Activated naive CD8-positive, alpha-beta T cell treated with anti-CD3 and anti-CD28 coated beads for 36 hours (primary cell): ENCODE measurements at regions not wholly inside any gene's neighbourhood (a gene's known extent, or its start where the extent isn't known, plus 50 kb on each side); places are given as distances from the start of the nearest gene placed in this dataset.
A peak's percentile ranks its signal among the peaks of the same experiment; 100 is the strongest.

ENCODE experiments used
- DNase-seq: peaks from one replicate; pipeline ENCODE4 v3.0.0; 2021
- H3K27ac Mint-ChIP-seq: one replicate; pipeline ENCODE4 v1.8.0; 2022; ENCODE audit warnings: mild to moderate bottlenecking, moderate library complexity, mixed read lengths
- H3K27me3 Mint-ChIP-seq: one replicate; pipeline ENCODE4 v1.8.0; 2022; ENCODE audit warnings: mild to moderate bottlenecking, mixed read lengths
- H3K36me3 Mint-ChIP-seq: one replicate; pipeline ENCODE4 v1.8.0; 2021; ENCODE audit warnings: mild to moderate bottlenecking, mixed read lengths
- H3K4me1 Mint-ChIP-seq: one replicate; pipeline ENCODE4 v1.8.0; 2021; ENCODE audit warnings: mixed read lengths
- H3K4me3 Mint-ChIP-seq: one replicate; pipeline ENCODE4 v1.8.0; 2022; ENCODE audit warnings: mild to moderate bottlenecking, moderate library complexity, mixed read lengths
- H3K9me3 Mint-ChIP-seq: one replicate; pipeline ENCODE4 v1.8.0; 2022; ENCODE audit warnings: mixed read lengths

GRCh38 chr9:20291201-20291600, 331.1 kb downstream of the MLLT3 start:
- Mint-ChIP-seq H3K27ac (no peak overlapping the region), H3K36me3 (peaks cover 2% of the 10 kb centered on the region), H3K4me3 (no peak overlapping the region), H3K9me3 (peaks cover 7% of the 10 kb centered on the region), H3K4me1 (peaks cover 2% of the 10 kb centered on the region), H3K27me3 (no peaks in the 10 kb centered on the region)
- no peak for DNase-seq

DNA sequence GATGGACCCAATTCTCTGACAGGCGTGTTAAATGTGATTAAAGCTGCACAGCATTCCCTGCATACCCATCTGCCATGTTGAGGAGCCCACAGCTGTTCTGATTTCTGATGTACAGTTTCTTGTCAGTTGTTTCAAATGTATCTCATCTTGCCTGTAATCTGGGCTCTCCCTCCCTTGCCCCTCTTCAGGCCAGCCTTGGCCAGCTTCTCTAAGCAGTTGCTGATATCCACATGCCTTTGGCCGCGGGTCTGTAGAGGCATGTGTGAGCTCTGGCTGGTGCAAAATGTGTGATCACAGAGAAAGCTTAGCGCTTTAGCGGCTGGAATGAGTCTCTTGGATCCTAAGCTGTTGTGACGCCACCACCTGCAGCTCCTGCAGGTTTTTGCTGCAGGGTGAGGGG, 332.0 kb downstream of the MLLT3 start:
- Mint-ChIP-seq H3K9me3 (peaks cover 7% of the 10 kb centered on the region), H3K27ac (no peak overlapping the region), H3K4me3 (no peak overlapping the region), H3K4me1 (peaks cover 7% of the 10 kb centered on the region), H3K27me3 (no peaks in the 10 kb centered on the region), H3K36me3 (peaks cover 2% of the 10 kb centered on the region)
- no peak for DNase-seq

DNA sequence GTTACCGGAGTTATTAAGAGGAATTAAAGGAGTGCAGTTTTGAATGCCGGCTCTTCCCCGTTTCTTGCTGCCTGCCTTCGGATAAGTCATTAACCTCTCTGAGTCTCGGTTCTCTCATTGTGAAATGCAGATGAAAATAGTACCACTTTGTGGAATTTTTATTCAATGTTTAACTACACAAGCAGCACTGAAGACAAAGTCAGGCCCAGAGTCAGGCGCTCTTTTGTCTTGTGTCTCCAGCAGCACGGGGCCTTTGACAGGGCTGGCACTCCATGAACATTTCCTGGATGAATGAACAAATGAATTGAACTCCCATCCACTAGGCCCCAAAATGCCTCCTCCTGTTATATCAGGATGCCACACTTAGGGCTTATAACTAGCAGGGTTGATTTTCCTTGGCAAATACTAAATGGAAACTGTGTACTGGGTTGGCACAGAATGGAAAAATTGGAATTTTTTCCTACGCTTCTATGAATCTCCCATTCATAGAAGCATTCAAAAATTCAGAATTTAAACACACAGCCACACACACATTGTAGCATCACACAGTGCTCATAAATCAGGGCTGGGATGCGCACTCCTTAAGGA, 332.8 kb downstream of the MLLT3 start:
- Mint-ChIP-seq H3K27me3 (no peaks in the 10 kb centered on the region), H3K27ac (no peak overlapping the region)

GRCh38 chr9:20286969-20287368, 335.3 kb downstream of the MLLT3 start:
- Mint-ChIP-seq H3K4me1 (peaks cover 7% of the 10 kb centered on the region), H3K27ac (no peak overlapping the region), H3K9me3 (peaks cover 9% of the 10 kb centered on the region), H3K27me3 (no peaks in the 10 kb centered on the region), H3K4me3 (no peak overlapping the region), H3K36me3 (peaks cover 2% of the 10 kb centered on the region)
- no peak for DNase-seq

More for the DNA sequence above, 332.8 kb downstream of the MLLT3 start:
- peaks cover 9% of the 10 kb centered on the region for H3K9me3 Mint-ChIP-seq
- peaks cover 2% of the 10 kb centered on the region for H3K36me3 Mint-ChIP-seq
- H3K4me3 Mint-ChIP-seq = no peak overlapping the region
- DNase-seq = no peak
- peaks cover 7% of the 10 kb centered on the region for H3K4me1 Mint-ChIP-seq

DNA sequence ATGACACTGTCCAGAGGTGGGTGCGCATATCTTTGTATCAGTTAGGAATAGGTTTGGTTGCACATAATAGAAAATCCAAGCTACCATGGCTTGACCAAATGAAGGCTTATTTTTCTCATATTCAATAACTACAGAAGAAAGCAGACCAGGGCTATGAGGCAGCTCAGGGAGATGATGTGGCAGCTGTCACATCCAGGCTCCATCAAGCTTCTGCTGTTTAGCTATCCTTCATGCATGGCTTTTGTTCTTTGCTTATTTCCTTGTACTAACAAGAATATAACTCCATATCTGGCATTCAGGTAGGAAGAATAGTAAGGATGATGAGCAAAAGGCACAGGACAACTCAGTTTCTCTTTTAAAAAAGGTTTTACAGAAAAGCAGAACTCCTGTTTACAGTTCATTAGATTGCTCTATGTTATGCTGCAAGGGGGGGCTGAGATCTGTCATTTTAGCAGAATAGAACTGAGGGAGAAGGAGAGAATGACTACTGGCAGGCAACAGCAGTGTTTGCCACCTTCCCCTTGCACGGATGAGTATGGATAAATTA, 336.1 kb downstream of the MLLT3 start:
- Mint-ChIP-seq H3K9me3 (peaks cover 9% of the 10 kb centered on the region), H3K27ac (no peak overlapping the region), H3K4me1 (peaks cover 7% of the 10 kb centered on the region), H3K27me3 (no peaks in the 10 kb centered on the region), H3K4me3 (no peak overlapping the region), H3K36me3 (peaks cover 2% of the 10 kb centered on the region)
- DNase-seq = no peak

DNA sequence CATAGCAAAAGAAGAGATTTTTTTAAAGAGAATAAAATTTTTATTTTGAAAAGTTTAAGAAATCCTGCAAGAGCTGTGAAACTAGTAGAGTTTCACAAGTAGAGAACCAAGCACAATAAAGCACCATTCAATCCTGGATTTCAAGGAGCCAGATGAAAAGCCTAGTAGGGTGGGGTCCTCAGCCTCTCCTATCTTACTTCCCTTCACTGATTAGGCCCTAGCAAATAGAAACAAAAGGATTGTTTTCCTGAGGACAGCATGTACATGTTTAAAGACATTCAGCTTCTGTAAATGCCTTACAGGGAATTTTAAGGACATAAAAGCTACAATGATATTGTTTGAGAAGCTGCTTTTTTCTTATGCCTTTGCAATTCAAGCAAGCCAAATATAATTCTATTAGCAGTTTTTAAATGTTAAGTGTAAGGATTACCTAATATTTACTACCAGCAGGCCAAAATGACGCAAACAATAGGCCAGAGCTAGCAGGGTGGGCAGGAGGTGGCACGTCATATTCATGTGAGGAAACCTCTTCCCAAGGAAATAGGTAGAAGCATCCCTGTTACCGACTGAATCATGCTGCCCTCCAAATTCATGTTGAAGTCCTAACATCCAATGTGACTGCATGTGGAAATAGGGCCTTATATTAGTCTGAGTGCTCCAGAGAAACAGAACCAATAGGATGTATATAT, 337.6 kb downstream of the MLLT3 start:
- no peak overlapping the region for H3K27ac Mint-ChIP-seq
- peaks cover 11% of the 10 kb centered on the region for H3K9me3 Mint-ChIP-seq
- H3K4me1 Mint-ChIP-seq = peaks cover 13% of the 10 kb centered on the region
- H3K4me3 Mint-ChIP-seq = no peak overlapping the region
- no peaks in the 10 kb centered on the region for H3K36me3 Mint-ChIP-seq
- DNase-seq = no peak
- no peaks in the 10 kb centered on the region for H3K27me3 Mint-ChIP-seq

DNA sequence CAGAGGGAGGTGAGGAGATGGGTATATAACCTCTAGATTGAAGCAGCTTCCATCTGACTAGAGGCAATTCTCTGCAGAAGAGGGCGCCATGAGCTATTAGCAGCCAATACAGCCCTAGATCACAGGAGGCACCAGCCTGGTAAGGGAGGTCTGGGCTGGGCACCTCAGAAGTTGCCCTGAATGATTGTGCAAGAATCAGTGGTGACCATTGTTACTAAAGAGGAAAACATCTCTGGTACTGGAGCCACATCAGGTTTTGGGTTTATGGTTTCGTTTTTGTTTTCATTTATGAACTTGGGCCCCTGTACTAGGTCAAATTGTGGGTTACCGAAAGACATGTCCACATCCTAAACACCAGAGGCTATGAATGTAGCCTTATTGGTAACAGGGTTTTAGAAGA, 342.0 kb downstream of the MLLT3 start:
- no peak overlapping the region for H3K4me3 Mint-ChIP-seq
- H3K9me3 Mint-ChIP-seq = peaks cover 15% of the 10 kb centered on the region
- no peak for DNase-seq
- peaks cover 5% of the 10 kb centered on the region for H3K4me1 Mint-ChIP-seq
- no peaks in the 10 kb centered on the region for H3K27me3 Mint-ChIP-seq
- H3K36me3 Mint-ChIP-seq = peaks cover 7% of the 10 kb centered on the region
- H3K27ac Mint-ChIP-seq = no peak overlapping the region

DNA sequence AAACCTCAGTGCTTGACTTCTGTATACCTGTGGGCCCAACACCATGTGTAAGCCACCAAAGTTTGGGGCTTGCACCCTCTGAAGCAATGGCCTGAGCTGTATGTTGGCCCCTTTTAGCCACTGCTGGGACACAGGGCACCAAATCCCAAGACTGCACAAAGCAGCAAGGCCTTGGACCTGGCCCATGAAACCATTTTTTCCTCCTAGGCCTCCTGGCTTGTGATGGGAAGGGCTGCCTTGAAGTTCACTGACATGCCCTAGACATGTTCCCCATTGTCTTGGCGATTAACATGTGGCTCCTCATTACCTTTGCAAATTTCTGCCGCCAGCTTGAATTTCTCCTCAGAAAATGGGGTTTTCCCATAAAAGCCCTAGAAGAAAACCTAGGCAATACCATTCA, 345.5 kb downstream of the MLLT3 start:
- Mint-ChIP-seq H3K27me3 (no peaks in the 10 kb centered on the region), H3K4me3 (no peak overlapping the region), H3K9me3 (peaks cover 16% of the 10 kb centered on the region), H3K36me3 (peaks cover 8% of the 10 kb centered on the region), H3K4me1 (peaks cover 7% of the 10 kb centered on the region), H3K27ac (no peak overlapping the region)
- no peak for DNase-seq

DNA sequence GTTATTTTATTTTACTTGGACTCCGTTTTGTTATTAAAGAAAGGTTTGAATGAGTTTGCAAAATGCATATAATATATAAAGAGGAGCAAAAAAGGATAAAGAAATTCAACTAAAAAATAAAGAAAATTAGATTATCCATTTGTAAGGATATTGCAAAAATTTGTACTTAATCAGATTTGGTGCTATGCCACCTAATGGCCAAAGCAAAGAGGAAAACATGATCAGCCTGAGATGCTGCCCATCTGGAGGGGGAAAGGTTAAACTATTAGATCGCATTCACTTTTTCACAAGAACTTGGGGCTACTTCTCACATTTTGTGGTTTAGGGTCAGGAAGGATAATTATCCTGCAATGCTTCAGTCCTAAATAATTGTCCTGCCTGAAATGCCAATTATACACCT, 350.6 kb downstream of the MLLT3 start:
- H3K36me3 Mint-ChIP-seq = peaks cover 13% of the 10 kb centered on the region
- DNase-seq = no peak
- H3K4me3 Mint-ChIP-seq = no peak overlapping the region
- peaks cover 8% of the 10 kb centered on the region for H3K4me1 Mint-ChIP-seq
- H3K27ac Mint-ChIP-seq = no peak overlapping the region
- H3K27me3 Mint-ChIP-seq = no peaks in the 10 kb centered on the region
- H3K9me3 Mint-ChIP-seq = peaks cover 14% of the 10 kb centered on the region

GRCh38 chr9:20271096-20271495, 351.2 kb downstream of the MLLT3 start:
- H3K4me1 Mint-ChIP-seq = peaks cover 8% of the 10 kb centered on the region

GRCh38 chr9:20270161-20270560, 352.1 kb downstream of the MLLT3 start:
- H3K36me3 Mint-ChIP-seq = peaks cover 5% of the 10 kb centered on the region
- no peaks in the 10 kb centered on the region for H3K27me3 Mint-ChIP-seq
- H3K4me3 Mint-ChIP-seq = no peak overlapping the region
- peaks cover 8% of the 10 kb centered on the region for H3K4me1 Mint-ChIP-seq
- no peak for DNase-seq
- no peak overlapping the region for H3K27ac Mint-ChIP-seq
- peaks cover 16% of the 10 kb centered on the region for H3K9me3 Mint-ChIP-seq

More at GRCh38 chr9:20271096-20271495, 351.2 kb downstream of the MLLT3 start:
- DNase-seq = no peak
- Mint-ChIP-seq H3K36me3 (peaks cover 9% of the 10 kb centered on the region), H3K4me3 (no peak overlapping the region), H3K9me3 (peaks cover 17% of the 10 kb centered on the region), H3K27me3 (no peaks in the 10 kb centered on the region), H3K27ac (no peak overlapping the region)

DNA sequence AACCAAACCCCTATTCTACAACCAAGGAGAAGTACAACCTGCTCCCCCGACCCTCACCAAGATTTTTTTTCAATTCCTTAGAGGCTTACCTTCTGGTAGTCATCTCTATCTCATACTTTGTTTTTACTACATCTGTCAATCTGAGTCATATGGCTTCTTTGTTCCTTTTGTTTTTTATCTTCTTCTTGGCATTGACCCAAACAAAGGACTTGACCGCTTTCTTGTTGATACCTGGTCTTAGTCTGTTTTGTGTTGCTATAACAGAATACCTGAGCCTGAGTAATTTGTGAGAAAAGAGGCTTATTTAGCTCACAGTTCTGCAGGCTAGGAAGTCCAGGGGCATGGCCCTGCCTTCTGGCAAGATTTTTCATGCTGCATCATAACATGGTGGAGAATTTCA, 352.7 kb downstream of the MLLT3 start:
- H3K4me3 Mint-ChIP-seq = no peak overlapping the region
- H3K36me3 Mint-ChIP-seq = peaks cover 5% of the 10 kb centered on the region
- no peak overlapping the region for H3K27ac Mint-ChIP-seq
- no peaks in the 10 kb centered on the region for H3K27me3 Mint-ChIP-seq
- H3K9me3 Mint-ChIP-seq = peaks cover 16% of the 10 kb centered on the region
- peaks cover 8% of the 10 kb centered on the region for H3K4me1 Mint-ChIP-seq
- DNase-seq = no peak

GRCh38 chr9:20264896-20265295, 357.4 kb downstream of the MLLT3 start:
- peaks cover 13% of the 10 kb centered on the region for H3K9me3 Mint-ChIP-seq
- H3K27ac Mint-ChIP-seq = no peak overlapping the region
- peaks cover 5% of the 10 kb centered on the region for H3K36me3 Mint-ChIP-seq
- H3K27me3 Mint-ChIP-seq = no peaks in the 10 kb centered on the region
- no peak for DNase-seq
- peaks cover 4% of the 10 kb centered on the region for H3K4me1 Mint-ChIP-seq
- H3K4me3 Mint-ChIP-seq = no peak overlapping the region

DNA sequence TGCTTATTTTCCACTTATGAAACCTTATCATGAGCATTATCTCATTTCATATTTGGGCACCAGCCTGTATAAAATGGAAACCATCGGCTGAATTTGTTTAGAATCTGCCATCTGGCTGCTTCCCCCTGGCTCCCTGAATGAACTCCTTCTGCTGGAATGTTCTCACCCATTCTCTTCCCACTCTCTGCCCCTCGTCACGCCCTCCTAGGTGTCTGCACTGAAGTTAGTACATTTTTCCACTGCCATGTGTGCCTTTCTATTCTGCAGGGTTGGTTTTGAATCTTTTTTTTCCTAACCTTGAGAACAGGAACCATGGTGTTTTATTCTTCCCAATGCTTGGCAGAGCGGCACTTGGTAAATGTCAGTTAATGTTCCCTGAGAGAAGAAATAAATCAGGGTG, 359.7 kb downstream of the MLLT3 start:
- DNase-seq = no peak
- Mint-ChIP-seq H3K36me3 (no peaks in the 10 kb centered on the region), H3K4me1 (peaks cover 4% of the 10 kb centered on the region), H3K27ac (no peak overlapping the region), H3K9me3 (peaks cover 6% of the 10 kb centered on the region), H3K27me3 (no peaks in the 10 kb centered on the region), H3K4me3 (no peak overlapping the region)

DNA sequence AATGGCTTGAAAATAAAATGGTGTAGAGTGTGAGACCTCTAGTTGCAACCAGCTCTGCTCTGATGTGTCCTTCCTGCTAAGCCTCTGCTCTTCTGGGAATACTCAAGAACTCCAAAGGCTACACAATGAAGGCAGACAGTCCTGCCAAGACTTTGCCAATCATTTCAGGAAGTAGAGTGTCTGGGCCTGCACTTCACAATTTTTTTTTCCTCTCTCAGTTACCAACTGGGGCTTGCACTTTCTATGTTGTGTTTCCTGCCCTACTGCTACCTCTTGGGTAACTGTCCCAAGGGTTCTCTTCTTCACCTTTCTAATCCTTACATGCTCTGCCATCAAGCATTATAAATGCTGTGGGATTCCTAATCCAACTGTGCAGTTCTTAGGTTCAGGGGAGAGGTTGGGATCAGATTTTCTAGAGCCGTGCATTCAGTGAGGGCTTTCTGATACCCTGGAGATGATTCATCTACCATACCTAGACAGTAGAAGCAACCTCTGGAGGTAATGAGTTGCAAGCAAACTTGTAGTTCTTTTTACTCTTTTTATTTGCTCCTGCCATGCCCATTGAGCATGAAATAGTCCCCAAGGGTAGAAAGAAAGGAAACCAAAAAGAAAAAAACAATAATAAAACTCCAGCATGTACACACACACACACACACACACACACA, 365.9 kb downstream of the MLLT3 start:
- H3K4me1 Mint-ChIP-seq = peaks cover 30% of the 10 kb centered on the region
- peak overlapping the region; percentile 41 for H3K27ac Mint-ChIP-seq
- peaks cover 9% of the 10 kb centered on the region for H3K36me3 Mint-ChIP-seq
- H3K9me3 Mint-ChIP-seq = peaks cover 3% of the 10 kb centered on the region
- no peaks in the 10 kb centered on the region for H3K27me3 Mint-ChIP-seq
- H3K4me3 Mint-ChIP-seq = no peak overlapping the region
- DNase-seq = no peak
